Large intestine (tissue), 3 donors: ENCODE measurements at regions not wholly inside any gene's neighbourhood (a gene's known extent, or its start where the extent isn't known, plus 50 kb on each side); places are given as distances from the start of the nearest gene placed in this dataset.
"Not testable (repeated sequence)": the region's sequence is repeated elsewhere in the genome, so short reads cannot be mapped to it uniquely, and the experiment has no call there.

Experiments
- DNase-seq, 2 donors: peaks; one replicate each; pipeline versions ENCODE4 v3.0.0 to v3.0.0-alpha.2; 2013
- H3K27ac ChIP-seq: one replicate; pipeline ENCODE4 v1.5.1; 2013; ENCODE audit warnings: low read length
- H3K27me3 ChIP-seq: 2 replicates; pipeline ENCODE4 v1.6.1; 2013; ENCODE audit warnings: low read length; ENCODE audit not compliant: control insufficient read depth, insufficient read depth
- H3K36me3 ChIP-seq: 2 replicates; pipeline ENCODE4 v1.6.1; 2013; ENCODE audit warnings: low read length; ENCODE audit not compliant: control insufficient read depth, insufficient read depth
- H3K4me1 ChIP-seq: one replicate; pipeline ENCODE4 v1.6.1; 2013; ENCODE audit warnings: low read length; ENCODE audit not compliant: control insufficient read depth, insufficient read depth
- H3K4me3 ChIP-seq: one replicate; pipeline ENCODE4 v1.5.1; 2013; ENCODE audit warnings: low read length
- H3K9me3 ChIP-seq: one replicate; pipeline ENCODE4 v1.6.1; 2013; ENCODE audit warnings: mild to moderate bottlenecking, low read depth, low read length, moderate library complexity; ENCODE audit not compliant: control insufficient read depth
- WGBS: methylation state at CpG from one replicate; pipeline ENCODE4 v1.1.5; 2013; ENCODE audit warnings: low lambda C conversion rate; ENCODE audit not compliant: insufficient coverage; 5-methylcytosine and 5-hydroxymethylcytosine counted together

DNA sequence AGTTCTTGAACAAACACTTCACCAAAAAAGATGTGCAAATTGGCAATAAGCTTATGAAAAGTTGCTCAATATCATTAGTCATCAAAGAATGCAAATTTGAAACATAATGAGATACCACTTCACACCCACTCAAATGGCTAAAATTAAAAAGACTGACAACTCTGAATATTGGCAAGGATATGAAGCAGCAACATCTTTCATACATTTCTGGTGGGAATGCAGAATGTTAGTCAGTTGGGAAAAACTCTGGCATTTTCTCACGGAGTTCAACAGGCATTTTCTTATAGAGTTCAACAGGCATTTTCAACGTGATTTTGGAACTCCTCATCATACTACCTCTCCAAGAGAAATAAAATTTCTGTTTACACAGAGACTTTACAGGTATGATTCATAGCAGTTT lies 297.4 kb upstream of the MAGEC2 start:
- Histone ChIP-seq H3K4me3 (no peak overlapping the region), H3K27me3 (no peaks in the 10 kb centered on the region), H3K36me3 (no peaks in the 10 kb centered on the region), H3K27ac (no peak overlapping the region), H3K9me3 (no peaks in the 10 kb centered on the region), H3K4me1 (no peaks in the 10 kb centered on the region)
- WGBS = no CpG with 5 or more reads among the region's 2 CpGs
- DNase-seq = no peak

DNA sequence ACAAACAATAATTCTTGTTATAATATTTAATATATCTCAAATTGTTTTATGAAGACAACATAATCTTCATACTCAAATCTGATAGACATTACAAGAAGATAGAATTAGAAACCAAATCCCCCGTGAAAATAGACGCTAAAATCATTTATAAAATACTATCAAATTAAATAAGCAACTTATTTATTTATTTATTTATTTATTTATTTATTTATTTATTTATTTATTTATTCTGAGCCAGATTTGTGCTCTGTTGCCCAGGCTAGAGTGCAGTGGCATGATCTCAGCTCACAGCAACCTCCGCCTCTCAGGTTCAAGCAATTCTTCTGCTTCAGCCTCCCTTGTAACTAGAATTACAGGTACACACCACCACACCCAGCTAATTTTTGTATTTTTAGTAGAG lies 294.9 kb upstream of the MAGEC2 start:
- Histone ChIP-seq H3K27ac (no peak overlapping the region), H3K9me3 (no peaks in the 10 kb centered on the region), H3K4me1 (no peaks in the 10 kb centered on the region), H3K4me3 (no peak overlapping the region), H3K27me3 (no peaks in the 10 kb centered on the region), H3K36me3 (no peaks in the 10 kb centered on the region)
- 100% methylated on average over 1 of the region's 3 CpGs for WGBS
- no peak for DNase-seq

DNA sequence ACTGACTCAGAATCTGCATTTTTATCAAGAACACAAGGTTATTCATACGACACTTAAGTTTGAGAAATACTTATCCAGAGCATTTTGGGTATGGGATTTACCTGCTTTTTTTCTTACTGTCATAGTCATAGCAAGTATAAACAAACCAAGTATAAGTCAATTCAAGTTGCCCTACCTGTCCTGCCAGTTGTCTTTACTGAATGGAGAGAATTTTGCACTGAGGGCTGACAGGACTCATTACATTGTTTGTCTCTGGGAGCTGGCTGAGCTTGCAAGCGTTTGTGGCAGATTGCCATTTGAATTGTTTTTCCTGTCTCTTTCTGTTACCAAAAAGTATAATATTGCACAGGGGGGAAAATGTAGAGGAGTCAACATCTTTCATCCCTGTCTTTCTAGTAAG lies 278.9 kb upstream of the MAGEC2 start:
- H3K4me1 ChIP-seq = no peaks in the 10 kb centered on the region
- no peak overlapping the region for H3K4me3 ChIP-seq
- no peaks in the 10 kb centered on the region for H3K36me3 ChIP-seq
- H3K9me3 ChIP-seq = no peaks in the 10 kb centered on the region
- no peaks in the 10 kb centered on the region for H3K27me3 ChIP-seq
- H3K27ac ChIP-seq = no peak overlapping the region
- DNase-seq = no peak
- no CpG with 5 or more reads among the region's 2 CpGs for WGBS

DNA sequence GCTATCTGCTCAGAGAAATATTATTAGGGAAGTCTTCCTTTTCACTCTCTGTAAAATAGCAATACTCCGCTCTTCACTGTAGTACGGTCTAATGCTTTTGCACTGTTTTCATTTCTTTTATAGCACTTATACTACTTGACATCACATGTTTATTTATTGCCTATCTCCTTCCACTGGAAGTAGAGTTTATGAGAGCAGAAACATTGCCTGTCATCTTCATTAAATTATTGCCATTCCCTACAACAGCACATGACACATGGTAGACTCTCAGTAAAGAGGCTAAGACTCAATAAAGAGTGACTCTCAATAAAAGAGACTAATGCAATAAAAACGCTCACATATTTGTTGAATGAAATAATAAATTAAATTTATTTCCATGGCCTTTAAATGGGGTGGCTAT lies 241.3 kb upstream of the MAGEC2 start:
- no peak for DNase-seq
- Histone ChIP-seq H3K27ac (no peak overlapping the region), H3K4me1 (no peaks in the 10 kb centered on the region), H3K36me3 (no peaks in the 10 kb centered on the region), H3K4me3 (no peak overlapping the region), H3K9me3 (no peaks in the 10 kb centered on the region), H3K27me3 (no peaks in the 10 kb centered on the region)
- WGBS = no CpG with 5 or more reads among the region's 3 CpGs

DNA sequence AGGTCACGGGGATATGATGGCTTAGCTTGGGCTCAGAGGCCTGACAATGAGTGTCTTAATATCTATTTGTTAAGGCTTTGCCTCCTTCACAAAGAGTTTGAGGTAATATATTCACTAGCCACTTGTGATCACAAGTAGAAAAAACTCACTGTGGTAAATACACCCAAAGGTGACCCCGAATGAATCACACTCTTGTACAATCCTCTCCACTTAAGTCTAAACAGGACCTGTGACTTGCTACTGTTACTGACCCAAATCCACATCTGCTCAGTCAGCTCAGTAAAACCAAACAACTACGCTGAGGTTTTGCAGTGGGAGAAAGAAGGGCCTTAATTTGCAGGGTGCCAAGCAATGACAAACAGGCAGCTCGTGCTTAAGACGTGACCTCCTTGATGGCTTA lies 223.8 kb upstream of the MAGEC2 start:
- Histone ChIP-seq H3K36me3 (no peaks in the 10 kb centered on the region), H3K4me3 (no peak overlapping the region), H3K27ac (no peak overlapping the region), H3K27me3 (no peaks in the 10 kb centered on the region), H3K9me3 (no peaks in the 10 kb centered on the region), H3K4me1 (no peaks in the 10 kb centered on the region)
- WGBS = no CpG with 5 or more reads among the region's 5 CpGs
- DNase-seq = no peak

DNA sequence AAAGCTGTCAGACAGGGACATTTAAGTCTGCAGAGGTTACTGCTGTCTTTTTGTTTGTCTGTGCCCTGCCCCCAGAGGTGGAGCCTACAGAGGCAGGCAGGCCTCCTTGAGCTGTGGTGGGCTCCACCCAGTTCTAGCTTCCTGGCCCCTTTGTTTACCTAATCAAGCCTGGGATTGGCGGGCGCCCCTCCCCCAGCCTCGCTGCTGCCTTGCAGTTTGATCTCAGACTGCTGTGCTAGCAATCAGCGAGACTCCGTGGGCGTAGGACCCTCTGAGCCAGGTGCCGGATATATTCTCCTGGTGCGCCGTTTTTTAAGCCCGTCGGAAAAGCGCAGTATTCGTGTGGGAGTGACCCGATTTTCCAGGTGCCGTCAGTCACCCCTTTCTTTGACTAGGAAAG lies 185.9 kb upstream of the MAGEC2 start:
- H3K36me3 ChIP-seq, H3K4me1 ChIP-seq, H3K9me3 ChIP-seq, DNase-seq, H3K27me3 ChIP-seq, H3K27ac ChIP-seq, H3K4me3 ChIP-seq: not testable (repeated sequence)
- no CpG with 5 or more reads among the region's 15 CpGs for WGBS

DNA sequence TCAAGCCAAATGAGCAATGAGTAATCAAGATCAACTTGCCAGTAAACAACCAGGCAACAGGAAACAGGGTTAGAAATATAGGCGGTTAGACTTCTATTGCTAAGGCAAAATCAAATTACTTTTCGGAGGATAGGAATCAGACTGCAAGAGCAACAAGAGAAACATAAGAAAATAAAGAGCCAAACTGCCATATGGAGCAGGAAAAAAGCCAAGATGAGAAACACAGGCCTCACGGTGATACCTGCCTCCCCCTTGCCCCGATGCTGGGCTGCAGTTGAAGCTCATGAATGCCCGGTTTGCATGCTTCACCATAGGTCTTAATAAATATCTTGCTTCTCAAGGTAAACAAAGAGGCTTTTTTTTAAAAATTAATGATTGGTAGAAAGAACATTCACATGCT lies 158.4 kb upstream of the MAGEC2 start:
- Histone ChIP-seq H3K9me3 (no peaks in the 10 kb centered on the region), H3K4me3 (no peak overlapping the region), H3K27ac (no peak overlapping the region), H3K27me3 (no peaks in the 10 kb centered on the region), H3K36me3 (no peaks in the 10 kb centered on the region), H3K4me1 (no peaks in the 10 kb centered on the region)
- no CpG with 5 or more reads among the region's 5 CpGs for WGBS
- DNase-seq = no peak

DNA sequence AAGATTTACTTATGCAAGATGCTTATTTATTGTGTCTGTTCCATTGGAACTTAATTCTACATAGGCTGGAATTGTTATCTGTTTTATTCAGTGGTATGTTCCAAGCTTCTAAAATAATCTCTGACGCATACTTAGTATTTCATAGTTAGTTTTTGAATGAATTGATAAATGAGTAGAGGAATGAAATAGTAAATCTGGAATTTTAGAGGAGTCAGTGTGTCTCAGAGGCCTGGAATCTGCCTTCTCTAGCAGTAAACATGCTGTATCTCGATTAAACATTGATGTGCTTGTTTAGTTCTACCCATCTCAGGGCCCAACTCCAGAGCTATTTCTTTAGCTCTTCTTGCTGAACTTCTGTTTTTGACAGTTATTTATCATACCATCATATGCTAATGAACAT lies 154.2 kb upstream of the MAGEC2 start:
- H3K36me3 ChIP-seq = no peaks in the 10 kb centered on the region
- H3K4me3 ChIP-seq = no peak overlapping the region
- no peaks in the 10 kb centered on the region for H3K9me3 ChIP-seq
- WGBS = no CpG with 5 or more reads among the region's 2 CpGs
- H3K27me3 ChIP-seq = no peaks in the 10 kb centered on the region
- no peak overlapping the region for H3K27ac ChIP-seq
- DNase-seq = no peak
- no peaks in the 10 kb centered on the region for H3K4me1 ChIP-seq

DNA sequence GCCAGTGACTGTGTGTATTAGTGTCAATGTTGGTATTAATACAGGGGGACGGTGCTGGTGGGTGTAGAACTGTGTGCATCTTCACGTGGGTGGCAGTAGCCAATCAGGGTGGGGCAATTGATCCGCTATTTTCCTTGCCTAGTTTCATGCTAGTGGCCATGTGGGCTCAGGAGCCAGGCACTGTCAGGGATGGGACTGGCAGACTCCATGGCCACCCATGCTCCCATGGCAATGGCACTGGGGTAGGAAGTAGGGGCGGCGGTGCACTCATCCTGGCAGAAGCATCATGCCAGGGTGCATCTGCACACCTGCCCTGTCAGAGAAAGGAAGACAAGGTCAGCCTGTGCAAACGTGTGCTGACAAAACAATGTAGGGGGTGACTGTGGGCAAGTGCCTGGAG lies 122.1 kb upstream of the MAGEC2 start:
- WGBS = no CpG with 5 or more reads among the region's 6 CpGs
- no peaks in the 10 kb centered on the region for H3K4me1 ChIP-seq
- no peaks in the 10 kb centered on the region for H3K36me3 ChIP-seq
- DNase-seq = no peak
- no peak overlapping the region for H3K4me3 ChIP-seq
- no peaks in the 10 kb centered on the region for H3K27me3 ChIP-seq
- no peak overlapping the region for H3K27ac ChIP-seq
- H3K9me3 ChIP-seq = no peaks in the 10 kb centered on the region

DNA sequence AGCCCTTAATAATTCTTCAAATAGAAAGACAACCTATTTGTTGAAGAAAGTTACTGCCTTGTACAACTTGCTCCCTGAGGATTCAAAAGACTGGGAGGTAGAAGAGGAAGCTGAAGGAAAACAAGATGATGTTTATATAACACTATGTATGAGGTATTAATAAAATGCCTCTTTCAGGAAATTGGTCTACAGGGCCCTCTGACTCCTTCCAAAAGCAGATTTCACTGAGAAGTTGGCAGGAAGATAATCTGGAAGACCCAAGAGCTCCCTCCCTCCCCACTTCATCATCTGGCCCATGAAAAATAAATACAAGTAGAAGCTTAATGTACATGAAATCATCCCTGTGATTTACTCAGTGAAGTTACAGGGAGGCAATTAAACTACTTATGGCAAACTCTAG lies 107.5 kb upstream of the MAGEC2 start:
- no peak for DNase-seq
- Histone ChIP-seq H3K36me3 (no peaks in the 10 kb centered on the region), H3K4me3 (no peak overlapping the region)

DNA sequence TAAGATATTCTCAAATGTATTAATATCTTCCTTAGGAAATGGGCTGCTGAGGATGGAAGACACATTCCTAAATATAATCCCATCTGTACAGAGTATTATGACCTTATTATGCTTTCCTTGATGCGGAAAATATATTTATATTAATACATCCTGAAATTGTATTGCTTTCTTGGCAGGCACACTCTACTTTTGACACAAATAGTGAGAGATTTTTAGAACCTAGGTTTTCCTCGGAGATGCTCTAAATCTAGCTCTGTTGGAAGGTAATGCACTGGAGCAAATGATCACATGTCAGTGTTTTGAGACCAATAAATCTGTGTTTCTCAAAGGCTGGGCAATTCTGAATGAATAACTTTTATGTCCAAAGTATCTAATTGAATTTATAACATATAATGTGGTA lies 94.3 kb upstream of the MAGEC2 start:
- no peak overlapping the region for H3K27ac ChIP-seq
- no peaks in the 10 kb centered on the region for H3K36me3 ChIP-seq

More for the DNA sequence above, 107.5 kb upstream of the MAGEC2 start:
- Histone ChIP-seq H3K27me3 (no peaks in the 10 kb centered on the region), H3K27ac (no peak overlapping the region), H3K4me1 (no peaks in the 10 kb centered on the region), H3K9me3 (no peaks in the 10 kb centered on the region)

More for the DNA sequence above, 94.3 kb upstream of the MAGEC2 start:
- Histone ChIP-seq H3K4me3 (no peak overlapping the region), H3K4me1 (no peaks in the 10 kb centered on the region), H3K9me3 (peaks cover 3% of the 10 kb centered on the region), H3K27me3 (no peaks in the 10 kb centered on the region)
- WGBS = 80% methylated on average over 1 of the region's 2 CpGs
- DNase-seq = no peak
